Chondrocyte (in vitro differentiated cells): ENCODE measurements at regions not wholly inside any gene's neighbourhood (a gene's known extent, or its start where the extent isn't known, plus 50 kb on each side); places are given as distances from the start of the nearest gene placed in this dataset.

ENCODE experiments used
- DNase-seq: peaks from one replicate; pipeline ENCODE4 v3.0.0; 2021; ENCODE audit warnings: mixed read lengths, low spot score
- H3K27ac Mint-ChIP-seq: one replicate; pipeline ENCODE4 v1.8.0; 2021; ENCODE audit warnings: mild to moderate bottlenecking, moderate library complexity, mixed read lengths; ENCODE audit not compliant: unreplicated experiment
- H3K27me3 Mint-ChIP-seq: 2 replicates; pipeline ENCODE4 v1.8.0; 2021; ENCODE audit warnings: low read depth, mixed read lengths
- H3K36me3 Mint-ChIP-seq: 2 replicates; pipeline ENCODE4 v1.8.0; 2021; ENCODE audit warnings: low read depth, mixed read lengths
- H3K4me1 Mint-ChIP-seq: 2 replicates; pipeline ENCODE4 v1.8.0; 2021; ENCODE audit warnings: low read depth, mild to moderate bottlenecking, mixed read lengths
- H3K4me3 Mint-ChIP-seq: one replicate; pipeline ENCODE4 v1.8.0; 2021; ENCODE audit warnings: mild to moderate bottlenecking, moderate library complexity, mixed read lengths; ENCODE audit not compliant: unreplicated experiment
- H3K9me3 Mint-ChIP-seq: 2 replicates; pipeline ENCODE4 v1.8.0; 2021; ENCODE audit warnings: low read depth, mixed read lengths
- CTCF ChIP-seq: fragments of 200-600 bp; sonication (generic); IDR thresholded peaks from 2 replicates; pipeline ENCODE4 v1.5.0; 2021; ENCODE audit warnings: antibody characterized with exemption, mild to moderate bottlenecking, moderate library complexity

- no peak for DNase-seq
- TF ChIP-seq CTCF: no peak
- no peaks in the 10 kb centered on the region for H3K27me3 Mint-ChIP-seq
- H3K4me1 Mint-ChIP-seq: no peaks in the 10 kb centered on the region
- H3K36me3 Mint-ChIP-seq: no peaks in the 10 kb centered on the region
- H3K27ac Mint-ChIP-seq: no peak overlapping the region
- H3K9me3 Mint-ChIP-seq: peaks cover 3% of the 10 kb centered on the region
- H3K4me3 Mint-ChIP-seq: no peak overlapping the region
Observed at GRCh38 chr15:97604677-97605076, 355.8 kb upstream of the ARRDC4 start.

GRCh38 chr15:97615114-97615513 lies 345.4 kb upstream of the ARRDC4 start:
- H3K27me3 Mint-ChIP-seq: no peaks in the 10 kb centered on the region
- TF ChIP-seq CTCF: no peak

GRCh38 chr15:97623091-97623661 lies 337.3 kb upstream of the ARRDC4 start:
- no peak for DNase-seq
- Mint-ChIP-seq H3K27me3 (no peaks in the 10 kb centered on the region), H3K4me1 (no peaks in the 10 kb centered on the region), H3K36me3 (no peaks in the 10 kb centered on the region), H3K4me3 (no peak overlapping the region), H3K27ac (no peak overlapping the region), H3K9me3 (no peaks in the 10 kb centered on the region)
- TF ChIP-seq CTCF: no peak

More at GRCh38 chr15:97615114-97615513, 345.4 kb upstream of the ARRDC4 start:
- Mint-ChIP-seq H3K36me3 (peaks cover 2% of the 10 kb centered on the region), H3K4me1 (no peaks in the 10 kb centered on the region), H3K9me3 (peaks cover 30% of the 10 kb centered on the region), H3K4me3 (no peak overlapping the region), H3K27ac (no peak overlapping the region)
- no peak for DNase-seq

- Mint-ChIP-seq H3K9me3 (no peaks in the 10 kb centered on the region), H3K4me1 (no peaks in the 10 kb centered on the region), H3K27ac (no peak overlapping the region), H3K36me3 (no peaks in the 10 kb centered on the region), H3K27me3 (no peaks in the 10 kb centered on the region), H3K4me3 (no peak overlapping the region)
- TF ChIP-seq CTCF: no peak
- DNase-seq: no peak
Observed at GRCh38 chr15:97627634-97628033, 332.9 kb upstream of the ARRDC4 start.

- peaks cover 8% of the 10 kb centered on the region for H3K9me3 Mint-ChIP-seq
- H3K4me3 Mint-ChIP-seq: no peak overlapping the region
- no peak overlapping the region for H3K27ac Mint-ChIP-seq
- no peak for TF ChIP-seq CTCF
- H3K27me3 Mint-ChIP-seq: peaks cover 4% of the 10 kb centered on the region
- peaks cover 2% of the 10 kb centered on the region for H3K36me3 Mint-ChIP-seq
- DNase-seq: no peak
- H3K4me1 Mint-ChIP-seq: no peaks in the 10 kb centered on the region
Observed at GRCh38 chr15:97645758-97646157, 314.7 kb upstream of the ARRDC4 start.
